Neural crest cell (in vitro differentiated cells): ENCODE measurements at regions not wholly inside any gene's neighbourhood (a gene's known extent, or its start where the extent isn't known, plus 50 kb on each side); places are given as distances from the start of the nearest gene placed in this dataset.

Experiments
- DNase-seq: peaks from one replicate; pipeline ENCODE4 v3.0.0; 2021; ENCODE audit warnings: low read depth, mixed read lengths, low spot score
- H3K27ac Mint-ChIP-seq: one replicate; pipeline ENCODE4 v1.8.0; 2021; ENCODE audit warnings: mild to moderate bottlenecking, mixed read lengths; ENCODE audit not compliant: unreplicated experiment
- H3K27me3 Mint-ChIP-seq: 2 replicates; pipeline ENCODE4 v1.8.0; 2021; ENCODE audit warnings: low read depth, mild to moderate bottlenecking, mixed read lengths
- H3K36me3 Mint-ChIP-seq: 2 replicates; pipeline ENCODE4 v1.8.0; 2021; ENCODE audit warnings: low read depth, mild to moderate bottlenecking, mixed read lengths
- H3K4me1 Mint-ChIP-seq: 2 replicates; pipeline ENCODE4 v1.8.0; 2021; ENCODE audit warnings: mixed read lengths
- H3K4me3 Mint-ChIP-seq: one replicate; pipeline ENCODE4 v1.8.0; 2021; ENCODE audit warnings: mild to moderate bottlenecking, mixed read lengths
- H3K9me3 Mint-ChIP-seq: 2 replicates; pipeline ENCODE4 v1.8.0; 2021; ENCODE audit warnings: mixed read lengths
- TF ChIP-seq, protein P1 (sequence below): fragments of 200-600 bp; sonication (generic); conservative IDR thresholded peaks from 2 replicates; pipeline ENCODE4 v1.5.0; 2021; ENCODE audit warnings: antibody characterized with exemption, mild to moderate bottlenecking

DNA sequence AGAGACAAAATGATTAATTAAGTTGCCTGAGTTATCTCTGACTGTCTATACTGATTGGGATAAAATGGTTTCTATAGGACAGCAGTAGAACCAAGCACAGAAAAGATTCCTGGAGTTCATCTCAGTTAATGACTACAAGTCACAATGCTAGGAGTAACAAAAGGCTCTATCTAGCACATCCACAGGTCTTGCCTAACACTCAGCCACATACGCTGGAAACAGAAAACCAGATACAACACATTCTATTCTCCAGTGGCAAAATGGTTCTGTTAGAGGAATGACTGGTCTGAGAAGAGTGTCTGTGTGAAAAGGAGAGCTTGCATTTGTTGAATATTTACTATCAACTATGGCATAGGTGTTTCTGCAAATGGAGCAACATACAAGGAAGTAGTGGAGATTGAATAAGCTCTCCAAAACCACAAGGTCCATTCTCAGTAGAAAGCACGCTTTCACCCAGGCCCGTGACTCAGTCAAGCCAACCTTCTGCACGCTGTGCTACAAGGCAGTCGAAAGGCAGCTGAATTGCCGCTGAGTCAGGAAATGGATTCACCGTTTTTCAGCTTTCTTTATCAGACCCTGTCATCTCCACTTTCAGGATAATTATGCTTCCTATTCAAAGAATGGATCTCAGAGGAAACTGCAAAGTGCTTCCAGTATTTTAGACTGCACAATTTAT lies 761.5 kb downstream of the EFNB2 start:
- no peaks in the 10 kb centered on the region for H3K36me3 Mint-ChIP-seq

DNA sequence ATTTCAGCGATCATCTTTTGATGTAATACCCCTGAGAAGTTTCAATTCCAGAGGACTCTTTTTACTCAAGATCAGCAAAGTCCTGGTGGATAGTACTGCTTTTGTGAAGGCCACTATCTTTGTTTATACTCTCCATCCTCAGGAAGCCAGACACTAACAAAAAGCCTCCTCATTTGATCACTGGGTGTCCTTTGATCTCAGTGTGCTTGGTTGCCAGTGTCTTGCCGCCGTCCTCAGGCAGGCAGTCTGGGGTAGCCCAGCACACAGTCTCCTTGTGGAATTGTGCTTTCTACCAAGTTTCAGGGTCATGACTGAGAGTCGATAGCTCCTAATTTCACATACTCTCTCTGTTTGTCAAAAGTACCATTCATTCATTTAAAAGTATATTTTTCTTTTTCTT lies 762.2 kb downstream of the EFNB2 start:
- Mint-ChIP-seq H3K4me3 (no peak overlapping the region), H3K4me1 (peaks cover 31% of the 10 kb centered on the region), H3K36me3 (no peaks in the 10 kb centered on the region), H3K9me3 (peaks cover 4% of the 10 kb centered on the region), H3K27ac (no peak overlapping the region), H3K27me3 (no peaks in the 10 kb centered on the region)
- TF ChIP-seq, protein P1, sequence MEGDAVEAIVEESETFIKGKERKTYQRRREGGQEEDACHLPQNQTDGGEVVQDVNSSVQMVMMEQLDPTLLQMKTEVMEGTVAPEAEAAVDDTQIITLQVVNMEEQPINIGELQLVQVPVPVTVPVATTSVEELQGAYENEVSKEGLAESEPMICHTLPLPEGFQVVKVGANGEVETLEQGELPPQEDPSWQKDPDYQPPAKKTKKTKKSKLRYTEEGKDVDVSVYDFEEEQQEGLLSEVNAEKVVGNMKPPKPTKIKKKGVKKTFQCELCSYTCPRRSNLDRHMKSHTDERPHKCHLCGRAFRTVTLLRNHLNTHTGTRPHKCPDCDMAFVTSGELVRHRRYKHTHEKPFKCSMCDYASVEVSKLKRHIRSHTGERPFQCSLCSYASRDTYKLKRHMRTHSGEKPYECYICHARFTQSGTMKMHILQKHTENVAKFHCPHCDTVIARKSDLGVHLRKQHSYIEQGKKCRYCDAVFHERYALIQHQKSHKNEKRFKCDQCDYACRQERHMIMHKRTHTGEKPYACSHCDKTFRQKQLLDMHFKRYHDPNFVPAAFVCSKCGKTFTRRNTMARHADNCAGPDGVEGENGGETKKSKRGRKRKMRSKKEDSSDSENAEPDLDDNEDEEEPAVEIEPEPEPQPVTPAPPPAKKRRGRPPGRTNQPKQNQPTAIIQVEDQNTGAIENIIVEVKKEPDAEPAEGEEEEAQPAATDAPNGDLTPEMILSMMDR, result no peak
- peak; percentile 10 for DNase-seq

More for the DNA sequence above, 761.5 kb downstream of the EFNB2 start:
- no peak for DNase-seq
- Mint-ChIP-seq H3K4me3 (no peak overlapping the region), H3K4me1 (peaks cover 31% of the 10 kb centered on the region), H3K27ac (no peak overlapping the region), H3K27me3 (no peaks in the 10 kb centered on the region), H3K9me3 (peaks cover 4% of the 10 kb centered on the region)
- TF ChIP-seq, protein P1, result no peak

DNA sequence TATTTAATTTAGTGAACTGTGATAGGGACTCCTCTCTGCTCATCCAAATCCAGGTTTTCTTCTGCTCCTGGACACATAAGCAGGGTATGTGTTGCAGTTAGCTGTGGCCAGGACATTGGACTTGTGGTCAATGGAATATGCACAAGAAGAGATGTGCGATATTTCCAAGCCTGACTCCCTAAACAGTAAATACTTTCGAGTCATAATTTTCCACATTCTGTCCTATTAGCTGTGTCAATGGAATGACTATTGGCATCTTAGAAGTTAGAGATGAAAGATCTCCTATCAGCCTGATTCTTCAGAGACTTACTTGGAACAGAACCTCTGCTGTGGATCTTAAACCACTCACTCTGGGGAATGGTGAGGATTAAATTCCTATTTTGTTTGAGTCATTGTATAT lies 771.0 kb downstream of the EFNB2 start:
- no peak overlapping the region for H3K27ac Mint-ChIP-seq
- no peak overlapping the region for H3K4me3 Mint-ChIP-seq

DNA sequence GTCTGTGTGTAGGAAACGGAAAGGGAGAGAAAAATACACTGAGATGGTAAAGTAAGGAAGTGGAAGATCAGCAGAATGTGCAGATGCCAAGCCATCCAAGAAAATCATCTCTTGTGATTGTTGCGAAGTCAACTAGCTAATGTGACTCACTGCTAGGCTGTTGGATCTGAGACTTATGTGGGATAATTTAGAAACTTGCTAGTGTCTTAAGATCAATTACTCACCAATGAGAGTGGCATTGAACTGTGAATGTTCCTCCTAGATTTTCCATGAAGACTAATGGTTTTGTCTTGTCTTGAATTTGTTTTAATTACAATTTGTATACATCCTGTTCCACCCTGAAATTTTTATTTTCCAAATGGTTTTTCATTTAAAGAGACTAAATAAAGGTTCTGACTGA lies 771.6 kb downstream of the EFNB2 start:
- H3K9me3 Mint-ChIP-seq, result peaks cover 7% of the 10 kb centered on the region
- H3K36me3 Mint-ChIP-seq, result no peaks in the 10 kb centered on the region
- H3K27me3 Mint-ChIP-seq, result no peaks in the 10 kb centered on the region
- H3K27ac Mint-ChIP-seq, result no peak overlapping the region
- no peaks in the 10 kb centered on the region for H3K4me1 Mint-ChIP-seq
- no peak for DNase-seq
- TF ChIP-seq, protein P1, result no peak
- no peak overlapping the region for H3K4me3 Mint-ChIP-seq

More for the DNA sequence above, 771.0 kb downstream of the EFNB2 start:
- TF ChIP-seq, protein P1, result no peak
- no peak for DNase-seq
- H3K9me3 Mint-ChIP-seq, result peaks cover 7% of the 10 kb centered on the region
- no peaks in the 10 kb centered on the region for H3K4me1 Mint-ChIP-seq
- H3K36me3 Mint-ChIP-seq, result no peaks in the 10 kb centered on the region
- H3K27me3 Mint-ChIP-seq, result no peaks in the 10 kb centered on the region

DNA sequence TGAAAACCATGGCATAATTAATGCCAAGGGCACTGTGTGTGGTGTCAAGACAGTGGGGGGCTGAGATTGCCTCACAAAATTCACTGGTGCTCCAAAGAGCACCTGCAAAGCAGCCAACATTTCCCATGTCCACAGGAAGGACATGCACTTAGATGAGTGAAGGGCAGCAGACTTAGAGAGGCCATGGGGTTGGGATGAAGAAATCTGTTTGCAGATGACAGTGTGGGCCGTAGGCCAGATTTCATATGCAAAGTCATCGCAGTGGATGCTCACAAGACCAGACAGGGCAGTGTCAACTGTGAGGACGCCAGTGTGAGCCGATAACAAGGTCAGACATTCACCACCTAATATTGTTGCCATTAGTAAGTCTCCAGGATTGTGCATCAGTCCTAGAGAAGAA lies 773.4 kb downstream of the EFNB2 start:
- H3K4me3 Mint-ChIP-seq, result no peak overlapping the region
- H3K9me3 Mint-ChIP-seq, result peaks cover 7% of the 10 kb centered on the region
- H3K36me3 Mint-ChIP-seq, result no peaks in the 10 kb centered on the region
- no peak overlapping the region for H3K27ac Mint-ChIP-seq
- H3K27me3 Mint-ChIP-seq, result no peaks in the 10 kb centered on the region
- no peak for DNase-seq
- TF ChIP-seq, protein P1, result no peak
- H3K4me1 Mint-ChIP-seq, result no peaks in the 10 kb centered on the region
